DND-41 (cell line): ENCODE measurements at regions not wholly inside any gene's neighbourhood (a gene's known extent, or its start where the extent isn't known, plus 50 kb on each side); places are given as distances from the start of the nearest gene placed in this dataset.
A peak's percentile ranks its signal among the peaks of the same experiment; 100 is the strongest.

Source experiments
- ATAC-seq: fragments of 200-7000 bp; cut with Tn5 transposase; 3 replicates; pipeline ENCODE4 v1.9.1; 2021; ENCODE audit warnings: low read depth; ENCODE audit not compliant: insufficient read depth
- DNase-seq: peaks from one replicate; pipeline ENCODE4 v3.0.0-alpha.2; 2020
- H2AFZ ChIP-seq: 2 replicates; pipeline ENCODE4 v1.6.0; 2012; ENCODE audit warnings: low read depth, low read length
- H3K27ac ChIP-seq: 2 replicates; pipeline ENCODE4 v1.5.1; 2012; ENCODE audit warnings: low read length, inconsistent platforms
- H3K27me3 ChIP-seq: fragments of 200-600 bp; sonication (generic); 2 replicates; pipeline ENCODE4 v1.6.0; 2012; ENCODE audit warnings: low read length, mild to moderate bottlenecking, inconsistent platforms; ENCODE audit not compliant: insufficient read depth, poor library complexity
- H3K36me3 ChIP-seq: 2 replicates; pipeline ENCODE4 v1.5.1; 2012; ENCODE audit warnings: low read length, inconsistent platforms; ENCODE audit not compliant: insufficient read depth
- H3K4me1 ChIP-seq: 2 replicates; pipeline ENCODE4 v1.5.1; 2012; ENCODE audit warnings: mild to moderate bottlenecking, low read length; ENCODE audit not compliant: insufficient read depth
- H3K4me2 ChIP-seq: 2 replicates; pipeline ENCODE4 v1.6.0; 2012; ENCODE audit warnings: mild to moderate bottlenecking, moderate library complexity, low read length, inconsistent platforms; ENCODE audit not compliant: insufficient read depth
- H3K4me3 ChIP-seq, 2 experiments: fragments of 200-600 bp in 1 of 2; shearing (Covaris generic) in 1 of 2; 2 replicates each; pipeline ENCODE4 v1.5.1; 2012 to 2016; ENCODE audit warnings: inconsistent platforms in 2 of 2, low read length in 2 of 2, mild to moderate bottlenecking in 2 of 2, low read depth in 1 of 2, moderate library complexity in 1 of 2
- H3K79me2 ChIP-seq: 2 replicates; pipeline ENCODE4 v1.6.0; 2012; ENCODE audit warnings: low read length, inconsistent platforms; ENCODE audit not compliant: insufficient read depth
- H3K9ac ChIP-seq: 2 replicates; pipeline ENCODE4 v1.6.0; 2012; ENCODE audit warnings: low read depth, mild to moderate bottlenecking, inconsistent platforms, low read length, moderate library complexity
- H3K9me3 ChIP-seq: 2 replicates; pipeline ENCODE4 v1.5.1; 2012; ENCODE audit warnings: low read length, moderate library complexity, mild to moderate bottlenecking, inconsistent platforms; ENCODE audit not compliant: insufficient read depth, severe bottlenecking
- H4K20me1 ChIP-seq: 2 replicates; pipeline ENCODE4 v1.6.0; 2012; ENCODE audit warnings: low read length; ENCODE audit not compliant: insufficient read depth
- CTCF ChIP-seq: IDR thresholded peaks from 2 replicates; pipeline ENCODE4 v1.5.1; 2012; ENCODE audit warnings: borderline replicate concordance, low read length, moderate library complexity, mild to moderate bottlenecking; ENCODE audit not compliant: poor library complexity, severe bottlenecking; ENCODE audit errors: extremely low read depth
- EZH2 ChIP-seq: IDR thresholded peaks from 3 replicates; pipeline ENCODE4 v1.6.1; 2012; ENCODE audit warnings: borderline replicate concordance, low read depth, mild to moderate bottlenecking, moderate library complexity, low read length, inconsistent platforms; ENCODE audit not compliant: severe bottlenecking

GRCh38 chr6:6942831-6943230, 164.9 kb upstream of the RREB1 start:
- ATAC-seq: no peak
- no peaks in the 10 kb centered on the region for H3K9me3 ChIP-seq
- no peak overlapping the region for H3K9ac ChIP-seq
- H3K4me1 ChIP-seq: peaks cover 5% of the 10 kb centered on the region; the same call in 1 of the 2 replicates
- H3K79me2 ChIP-seq: no peaks in the 10 kb centered on the region
- no peak overlapping the region for H2AFZ ChIP-seq
- H3K27ac ChIP-seq: no peak overlapping the region
- no peaks in the 10 kb centered on the region for H4K20me1 ChIP-seq
- no peaks in the 10 kb centered on the region for H3K27me3 ChIP-seq
- no peak for DNase-seq
- H3K4me3 ChIP-seq: no peak overlapping the region
- no peak for TF ChIP-seq CTCF
- no peak for TF ChIP-seq EZH2
- H3K36me3 ChIP-seq: no peaks in the 10 kb centered on the region
- H3K4me2 ChIP-seq: no peak overlapping the region

DNA sequence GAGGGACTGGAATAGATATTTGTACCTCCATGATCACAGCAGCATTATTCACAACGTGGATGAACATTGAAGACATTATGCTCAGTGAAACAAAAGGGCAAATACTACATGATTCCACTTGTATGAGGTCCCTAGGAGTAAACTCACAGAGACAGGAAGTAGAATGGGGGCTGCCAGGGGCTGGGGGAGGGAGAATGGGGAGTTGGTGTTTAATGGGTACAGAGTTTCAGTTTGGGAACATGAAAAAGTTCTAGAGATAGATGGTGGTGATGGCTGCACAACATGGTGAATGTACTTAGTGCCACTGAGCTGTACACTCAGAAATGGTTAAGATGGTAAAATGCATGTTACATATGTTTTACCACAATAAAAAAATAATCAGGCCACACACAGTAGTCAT, 164.3 kb upstream of the RREB1 start:
- no peaks in the 10 kb centered on the region for H3K36me3 ChIP-seq
- no peak overlapping the region for H3K4me3 ChIP-seq

GRCh38 chr6:6946206-6947155, 161.3 kb upstream of the RREB1 start:
- H3K27ac ChIP-seq: no peak overlapping the region
- H3K36me3 ChIP-seq: no peaks in the 10 kb centered on the region
- no peak for ATAC-seq
- no peak for DNase-seq
- TF ChIP-seq CTCF: no peak
- no peak for TF ChIP-seq EZH2
- H3K4me2 ChIP-seq: no peak overlapping the region
- H3K4me1 ChIP-seq: peaks cover 5% of the 10 kb centered on the region; the same call in 1 of the 2 replicates
- no peak overlapping the region for H2AFZ ChIP-seq
- H3K27me3 ChIP-seq: no peaks in the 10 kb centered on the region
- no peak overlapping the region for H3K9ac ChIP-seq
- H4K20me1 ChIP-seq: no peaks in the 10 kb centered on the region
- no peaks in the 10 kb centered on the region for H3K79me2 ChIP-seq
- H3K9me3 ChIP-seq: peaks cover 6% of the 10 kb centered on the region
- H3K4me3 ChIP-seq: no peak overlapping the region

More for the DNA sequence above, 164.3 kb upstream of the RREB1 start:
- no peak overlapping the region for H2AFZ ChIP-seq
- DNase-seq (peak; percentile 11), ATAC-seq (peak; percentile 44; the same call in 1 of the 3 replicates)
- no peaks in the 10 kb centered on the region for H3K79me2 ChIP-seq
- H3K9me3 ChIP-seq: no peaks in the 10 kb centered on the region
- H3K4me2 ChIP-seq: no peak overlapping the region
- TF ChIP-seq EZH2: no peak
- TF ChIP-seq CTCF: no peak
- no peak overlapping the region for H3K9ac ChIP-seq
- H4K20me1 ChIP-seq: no peaks in the 10 kb centered on the region
- no peak overlapping the region for H3K27ac ChIP-seq
- peaks cover 5% of the 10 kb centered on the region; the same call in 1 of the 2 replicates for H3K4me1 ChIP-seq
- no peaks in the 10 kb centered on the region for H3K27me3 ChIP-seq
